Activated T-cell treated with anti-CD3 and anti-CD28 coated beads, Interleukin-2, amount 50 U/mL, for 4 hours (primary cell): ENCODE measurements at regions not wholly inside any gene's neighbourhood (a gene's known extent, or its start where the extent isn't known, plus 50 kb on each side); places are given as distances from the start of the nearest gene placed in this dataset.

ENCODE experiments used
- ATAC-seq, 2 donors: fragments of 200-7000 bp; cut with Tn5 transposase; one replicate each; pipeline ENCODE4 v1.10.0; 2021
- DNase-seq: peaks from one replicate; pipeline ENCODE4 v3.0.0-alpha.2; 2020
- H3K27me3 Mint-ChIP-seq: one replicate; pipeline ENCODE4 v1.8.0; 2021; ENCODE audit warnings: low read depth, mixed read lengths
- H3K36me3 Mint-ChIP-seq: one replicate; pipeline ENCODE4 v1.8.0; 2022; ENCODE audit warnings: mixed read lengths; ENCODE audit not compliant: insufficient read depth
- H3K4me1 Mint-ChIP-seq: one replicate; pipeline ENCODE4 v1.8.0; 2021; ENCODE audit warnings: low read depth, mixed read lengths
- H3K4me3 Mint-ChIP-seq: one replicate; pipeline ENCODE4 v1.8.0; 2021; ENCODE audit warnings: mild to moderate bottlenecking, moderate library complexity, mixed read lengths
- H3K9me3 Mint-ChIP-seq: one replicate; pipeline ENCODE4 v1.8.0; 2021; ENCODE audit warnings: mixed read lengths

DNA sequence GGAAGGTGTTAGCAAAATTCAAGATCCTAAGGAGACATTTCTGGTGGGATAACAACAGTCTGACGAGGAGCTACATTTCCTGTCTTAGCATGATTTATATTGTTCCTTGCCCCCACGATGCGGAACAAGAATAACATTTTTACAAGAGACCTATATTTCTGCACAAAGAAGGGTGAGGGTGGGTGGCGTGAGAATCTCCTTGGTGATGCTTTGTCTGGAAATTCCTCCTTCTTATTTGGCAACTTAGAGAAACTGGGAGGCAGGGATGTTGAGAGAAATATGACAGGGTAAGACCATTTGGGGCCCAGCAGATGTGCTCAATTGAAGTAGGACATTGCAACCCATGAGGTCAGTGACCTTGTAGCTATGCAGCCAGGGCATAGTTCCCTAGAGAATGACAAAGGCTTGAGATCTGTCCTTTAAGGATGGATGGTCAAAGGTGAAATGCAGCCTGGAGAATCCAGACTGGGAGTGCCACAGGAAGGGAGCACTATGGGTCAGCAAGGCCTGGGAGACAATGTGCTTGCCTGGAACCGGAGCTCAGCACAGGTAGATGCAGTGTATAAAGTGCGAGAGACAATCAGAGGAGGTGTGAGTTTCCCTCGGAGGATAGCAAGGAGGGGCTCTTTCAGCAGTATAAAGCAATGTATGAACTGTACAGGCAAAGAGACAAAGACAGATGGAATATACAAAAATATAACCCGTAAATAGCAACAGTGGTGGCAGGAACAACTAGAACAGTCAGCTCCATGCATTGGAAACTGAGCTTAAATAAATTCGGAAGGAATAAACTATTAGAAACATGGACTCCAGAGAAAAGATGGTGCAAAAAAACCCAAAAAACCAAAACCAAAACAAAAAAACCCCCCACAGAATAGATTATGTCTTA, 317.6 kb upstream of the TBL1XR1 start:
- DNase-seq: no peak
- no peak for ATAC-seq
- H3K4me3 Mint-ChIP-seq: no peak overlapping the region
- no peaks in the 10 kb centered on the region for H3K36me3 Mint-ChIP-seq
- no peaks in the 10 kb centered on the region for H3K9me3 Mint-ChIP-seq
- peaks cover 1% of the 10 kb centered on the region for H3K4me1 Mint-ChIP-seq
- no peaks in the 10 kb centered on the region for H3K27me3 Mint-ChIP-seq

GRCh38 chr3:177515786-177516157, 318.5 kb upstream of the TBL1XR1 start:
- Mint-ChIP-seq H3K36me3 (no peaks in the 10 kb centered on the region), H3K4me1 (peaks cover under 1% of the 10 kb centered on the region), H3K4me3 (no peak overlapping the region), H3K9me3 (no peaks in the 10 kb centered on the region), H3K27me3 (no peaks in the 10 kb centered on the region)
- DNase-seq (no peak), ATAC-seq (no peak)

- DNase-seq (no peak), ATAC-seq (no peak)
- Mint-ChIP-seq H3K4me3 (no peak overlapping the region), H3K27me3 (no peaks in the 10 kb centered on the region), H3K9me3 (no peaks in the 10 kb centered on the region), H3K4me1 (no peaks in the 10 kb centered on the region), H3K36me3 (no peaks in the 10 kb centered on the region)
Measured at GRCh38 chr3:177516158-177517011, 319.1 kb upstream of the TBL1XR1 start.

DNA sequence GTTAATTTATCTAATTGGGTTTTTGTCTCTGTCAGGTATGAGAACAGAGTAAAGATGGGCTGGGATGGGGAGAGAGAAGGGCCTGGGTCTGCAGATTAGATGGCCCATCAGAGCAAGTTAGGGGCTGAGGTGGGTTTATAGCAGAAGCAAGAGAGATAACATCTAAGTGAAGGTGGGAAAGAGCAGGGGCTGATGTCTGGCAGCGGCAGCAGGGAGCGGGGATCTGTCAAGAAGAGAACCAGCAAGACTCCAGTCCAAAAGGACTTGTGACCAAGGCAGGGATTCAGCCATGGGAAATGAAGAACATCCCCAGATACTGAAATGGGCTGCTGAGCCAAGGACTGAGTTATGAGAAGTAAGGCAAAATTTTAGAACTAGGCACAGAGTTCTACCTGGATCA, 320.6 kb upstream of the TBL1XR1 start:
- H3K36me3 Mint-ChIP-seq: no peaks in the 10 kb centered on the region
- H3K4me3 Mint-ChIP-seq: no peak overlapping the region
- no peaks in the 10 kb centered on the region for H3K9me3 Mint-ChIP-seq
- DNase-seq (no peak), ATAC-seq (no peak)
- no peaks in the 10 kb centered on the region for H3K4me1 Mint-ChIP-seq
- H3K27me3 Mint-ChIP-seq: no peaks in the 10 kb centered on the region

DNA sequence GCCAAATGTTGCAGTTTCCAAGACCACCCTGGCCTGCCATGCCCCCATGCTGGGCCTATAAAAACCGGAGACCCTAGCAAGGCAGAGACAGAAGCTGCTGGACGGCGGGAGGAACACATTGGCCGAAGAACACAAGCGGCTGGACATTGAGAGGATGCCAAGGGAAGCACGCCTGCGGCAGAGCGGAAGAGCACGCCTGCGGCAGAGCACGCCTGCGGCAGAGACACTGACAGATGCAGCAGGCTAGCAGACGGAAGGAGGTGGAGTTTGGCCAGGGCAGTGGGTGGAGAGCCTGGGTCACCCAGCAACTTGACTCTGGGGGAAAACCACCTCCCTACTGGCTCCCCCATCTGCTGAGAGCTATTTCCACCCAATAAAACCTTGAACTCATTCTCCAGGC, 322.3 kb upstream of the TBL1XR1 start:
- Mint-ChIP-seq H3K4me3 (no peak overlapping the region), H3K27me3 (no peaks in the 10 kb centered on the region), H3K9me3 (no peaks in the 10 kb centered on the region), H3K36me3 (no peaks in the 10 kb centered on the region), H3K4me1 (peaks cover 8% of the 10 kb centered on the region)
- DNase-seq (no peak), ATAC-seq (no peak)

- H3K27me3 Mint-ChIP-seq: no peaks in the 10 kb centered on the region
- no peaks in the 10 kb centered on the region for H3K9me3 Mint-ChIP-seq
- H3K4me3 Mint-ChIP-seq: no peak overlapping the region
- no peak for ATAC-seq
- H3K36me3 Mint-ChIP-seq: no peaks in the 10 kb centered on the region
- no peak for DNase-seq
- peaks cover 12% of the 10 kb centered on the region for H3K4me1 Mint-ChIP-seq
Measured at GRCh38 chr3:177521305-177521704, 324.0 kb upstream of the TBL1XR1 start.

DNA sequence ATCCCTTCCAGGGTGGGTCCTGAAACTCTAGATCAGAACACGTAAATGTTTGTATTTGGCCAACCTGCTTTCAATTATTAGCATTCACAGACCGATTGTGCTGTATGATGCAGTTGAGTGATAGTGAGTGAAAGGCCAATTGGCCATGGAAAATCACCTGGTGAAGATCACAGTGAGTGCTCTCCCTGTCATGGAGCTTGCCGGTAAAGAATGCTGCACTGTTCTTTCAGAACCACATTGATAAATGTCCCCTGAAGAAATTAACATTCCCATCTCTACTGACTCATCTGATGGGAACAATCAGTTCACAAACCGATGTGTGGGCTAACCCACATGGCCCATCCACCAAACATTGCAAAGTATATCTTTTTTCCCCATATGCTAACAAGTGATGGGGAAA, 324.8 kb upstream of the TBL1XR1 start:
- no peaks in the 10 kb centered on the region for H3K36me3 Mint-ChIP-seq
- H3K4me1 Mint-ChIP-seq: peaks cover 12% of the 10 kb centered on the region
- no peaks in the 10 kb centered on the region for H3K9me3 Mint-ChIP-seq
- DNase-seq (no peak), ATAC-seq (no peak)
- no peaks in the 10 kb centered on the region for H3K27me3 Mint-ChIP-seq
- H3K4me3 Mint-ChIP-seq: no peak overlapping the region

- Mint-ChIP-seq H3K9me3 (no peaks in the 10 kb centered on the region), H3K36me3 (no peaks in the 10 kb centered on the region), H3K4me3 (no peak overlapping the region), H3K27me3 (no peaks in the 10 kb centered on the region), H3K4me1 (peaks cover 12% of the 10 kb centered on the region)
- ATAC-seq (no peak), DNase-seq (no peak)
Measured at GRCh38 chr3:177523067-177523675, 325.9 kb upstream of the TBL1XR1 start.

DNA sequence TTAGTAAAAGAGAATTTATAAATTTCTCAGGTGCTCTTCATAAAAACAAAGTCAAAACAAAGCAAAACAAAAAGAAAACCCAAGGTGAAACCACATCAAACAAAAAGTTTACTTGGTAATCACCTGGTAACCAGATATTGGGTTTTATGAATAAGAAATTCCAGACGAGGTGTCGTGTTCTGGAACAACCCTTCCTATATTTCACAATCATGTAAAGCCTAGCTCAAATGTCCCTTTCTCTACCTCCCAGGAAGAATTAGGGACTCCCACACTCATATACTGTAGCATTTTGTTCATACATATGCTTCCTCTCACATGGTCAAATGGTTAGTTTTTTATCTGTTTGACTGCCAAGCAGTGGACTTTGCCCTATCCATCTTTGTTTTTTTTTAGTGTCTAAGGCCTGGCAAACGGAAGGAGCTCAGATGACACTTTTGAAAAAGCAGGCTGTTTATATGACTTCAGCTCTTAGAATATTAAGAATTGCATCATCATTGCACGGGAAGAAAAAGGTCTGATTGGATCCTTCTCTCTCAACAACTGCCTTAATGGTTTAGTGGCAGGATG, 326.7 kb upstream of the TBL1XR1 start:
- Mint-ChIP-seq H3K27me3 (no peaks in the 10 kb centered on the region), H3K4me3 (no peak overlapping the region), H3K36me3 (no peaks in the 10 kb centered on the region), H3K9me3 (no peaks in the 10 kb centered on the region), H3K4me1 (peaks cover 19% of the 10 kb centered on the region)
- no peak for DNase-seq
- no peak for ATAC-seq

GRCh38 chr3:177524742-177525141, 327.5 kb upstream of the TBL1XR1 start:
- H3K4me3 Mint-ChIP-seq: no peak overlapping the region
- peaks cover 19% of the 10 kb centered on the region for H3K4me1 Mint-ChIP-seq
- H3K36me3 Mint-ChIP-seq: no peaks in the 10 kb centered on the region
- no peaks in the 10 kb centered on the region for H3K9me3 Mint-ChIP-seq
- no peaks in the 10 kb centered on the region for H3K27me3 Mint-ChIP-seq
- DNase-seq (no peak), ATAC-seq (no peak)

DNA sequence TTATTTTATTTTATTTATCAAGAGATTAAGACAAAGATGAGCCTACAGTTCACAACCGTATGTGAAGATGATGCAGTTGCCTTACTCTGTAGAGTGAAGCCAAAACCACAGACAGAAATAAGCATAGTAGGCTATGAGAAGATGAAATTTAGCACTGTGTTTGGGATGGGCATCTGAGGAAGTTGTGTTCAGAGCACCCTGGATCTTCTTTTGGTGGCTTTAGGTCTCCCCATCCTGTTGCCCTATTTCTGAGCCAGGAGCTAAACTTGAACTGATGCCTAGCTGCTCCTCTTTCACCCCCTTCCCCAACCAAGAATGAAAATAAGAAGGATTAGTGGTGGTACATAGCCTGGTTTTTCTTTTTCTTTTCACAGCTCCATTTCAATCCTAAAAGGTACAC, 328.1 kb upstream of the TBL1XR1 start:
- Mint-ChIP-seq H3K9me3 (no peaks in the 10 kb centered on the region), H3K27me3 (no peaks in the 10 kb centered on the region), H3K36me3 (no peaks in the 10 kb centered on the region), H3K4me1 (peaks cover 19% of the 10 kb centered on the region), H3K4me3 (no peak overlapping the region)
- ATAC-seq (no peak), DNase-seq (no peak)

DNA sequence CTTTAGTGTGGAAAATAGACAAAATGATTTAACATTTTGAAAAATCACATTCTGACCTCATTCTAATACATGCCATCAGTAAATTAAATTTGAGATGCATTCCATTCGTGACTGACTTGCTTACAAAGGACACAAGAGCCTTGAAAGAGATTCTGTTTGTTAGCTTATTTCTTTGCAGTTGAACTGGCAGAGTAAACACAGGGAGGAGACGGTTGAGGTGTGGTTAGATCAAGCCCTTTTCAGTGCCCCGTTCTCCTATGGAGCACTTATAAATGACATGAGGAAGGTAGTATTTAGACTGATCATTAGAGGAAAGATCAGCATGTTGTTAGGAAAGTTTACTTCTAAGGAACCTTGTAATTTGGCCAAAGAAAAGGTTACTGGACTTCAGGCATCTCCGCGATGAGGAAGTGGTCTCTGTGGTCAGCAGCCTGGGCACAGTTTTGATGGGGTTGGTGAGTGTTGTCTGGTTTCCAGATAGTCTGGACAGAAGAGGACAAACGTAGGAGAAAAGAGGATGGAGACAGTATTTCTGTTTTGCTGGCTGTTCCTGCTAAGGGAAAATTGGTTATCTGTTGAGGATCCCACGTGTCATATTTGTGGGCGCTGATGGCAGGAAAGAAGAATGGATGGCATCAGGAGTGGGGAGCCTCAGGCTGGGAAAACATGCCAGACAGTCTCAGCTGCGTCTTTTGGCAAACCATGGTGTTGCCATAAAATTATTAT, 328.9 kb upstream of the TBL1XR1 start:
- H3K4me3 Mint-ChIP-seq: no peak overlapping the region
- ATAC-seq: no peak
- H3K36me3 Mint-ChIP-seq: no peaks in the 10 kb centered on the region

DNA sequence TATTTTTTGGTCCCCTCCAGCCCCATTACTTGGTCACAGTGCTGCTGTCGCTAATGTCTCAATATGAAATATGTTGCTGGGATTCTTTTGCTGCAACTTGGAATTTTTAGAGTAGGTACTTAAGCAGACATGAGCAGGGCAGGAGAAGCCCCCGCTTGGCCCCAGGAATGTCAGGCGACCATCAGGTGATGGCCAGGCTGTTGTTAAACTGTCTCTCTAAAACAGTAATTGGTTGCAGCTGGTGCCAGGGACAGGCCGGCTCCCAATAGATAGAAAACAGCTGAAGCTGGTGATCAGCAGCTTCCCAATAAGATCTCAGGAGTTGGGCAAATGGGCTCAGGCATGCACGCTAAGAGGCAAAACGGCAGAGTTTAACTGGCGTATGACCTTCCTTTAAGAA, 329.9 kb upstream of the TBL1XR1 start:
- DNase-seq (no peak), ATAC-seq (no peak)
- Mint-ChIP-seq H3K36me3 (no peaks in the 10 kb centered on the region), H3K27me3 (no peaks in the 10 kb centered on the region), H3K9me3 (no peaks in the 10 kb centered on the region), H3K4me1 (peaks cover 19% of the 10 kb centered on the region), H3K4me3 (no peak overlapping the region)

More for the DNA sequence above, 328.9 kb upstream of the TBL1XR1 start:
- peaks cover 19% of the 10 kb centered on the region for H3K4me1 Mint-ChIP-seq
- H3K27me3 Mint-ChIP-seq: no peaks in the 10 kb centered on the region
- no peak for DNase-seq
- no peaks in the 10 kb centered on the region for H3K9me3 Mint-ChIP-seq
